Body of pancreas (tissue), 4 donors: ENCODE measurements at regions not wholly inside any gene's neighbourhood (a gene's known extent, or its start where the extent isn't known, plus 50 kb on each side); places are given as distances from the start of the nearest gene placed in this dataset.

Source experiments
- ATAC-seq: fragments of 150-250 bp; one replicate; pipeline ENCODE4 v1.9.1; 2016
- DNase-seq, 4 donors: peaks; one replicate each; pipeline ENCODE4 v3.0.0-alpha.2; 2019
- H3K27ac ChIP-seq, 4 donors: fragments of 200-600 bp; sonication (generic); 1 replicate in 3 of 4; 2 replicates in 1 of 4; pipeline versions ENCODE4 v1.5.1 to v1.6.1; 2016 to 2019; ENCODE audit warnings: mild to moderate bottlenecking in 1 of 4, mixed read lengths in 1 of 4, moderate library complexity in 1 of 4
- H3K27me3 ChIP-seq, 2 donors: fragments of 200-600 bp; sonication (generic); one replicate each; pipeline ENCODE4 v1.6.0; 2016; ENCODE audit warnings: mild to moderate bottlenecking in 1 of 2
- H3K36me3 ChIP-seq, 2 donors: fragments of 200-600 bp; sonication (generic); replicated peaks in 1 of 2; 2 replicates each; pipeline ENCODE4 v1.5.1; 2016; ENCODE audit warnings: low read depth in 2 of 2; ENCODE audit not compliant: insufficient read depth in 1 of 2
- H3K4me1 ChIP-seq: fragments of 200-600 bp; sonication (generic); one replicate; pipeline ENCODE4 v1.6.0; 2016
- H3K4me3 ChIP-seq, 2 donors: fragments of 200-600 bp; sonication (generic); 1 replicate in 1 of 2; 2 replicates in 1 of 2; pipeline ENCODE4 v1.5.1; 2016 to 2019
- H3K9me3 ChIP-seq, 3 donors: fragments of 200-600 bp; sonication (generic); 1 replicate in 2 of 3; 2 replicates in 1 of 3; pipeline ENCODE4 v1.5.1; 2016
- CTCF ChIP-seq, 7 experiments: fragments of 450-650 bp in 4 of 7; fragments of 200-600 bp in 3 of 7; sonication (generic) in 3 of 7; IDR thresholded peaks; one replicate each; pipeline ENCODE4 v1.5.1; 2016 to 2019; ENCODE audit warnings: antibody characterized with exemption in 7 of 7
- POLR2A ChIP-seq, 3 donors: fragments of 450-650 bp; IDR thresholded peaks; one replicate each; pipeline ENCODE4 v1.6.1; 2016; ENCODE audit warnings: antibody characterized with exemption in 3 of 3, mild to moderate bottlenecking in 2 of 3
- WGBS, 2 donors: methylation state at CpG; one replicate each; pipeline ENCODE4 v1.1.5; 2017; 5-methylcytosine and 5-hydroxymethylcytosine counted together
- intact Hi-C: fragments of 100-400 bp; cut with DNase I; formaldehyde crosslinking; loops from one replicate; pipeline ENCODE4 v1.15.1; 2023

- H3K4me1 ChIP-seq: no peaks in the 10 kb centered on the region
- 88 to 93% methylated on average over 4 of the region's 4 CpGs for WGBS, 2 donors
- no peaks in the 10 kb centered on the region for H3K9me3 ChIP-seq
- ATAC-seq (no peak), DNase-seq (no peak)
- TF ChIP-seq CTCF (IDR thresholded peaks at IDR 0.05) (no peak), POLR2A (IDR thresholded peaks at IDR 0.05) (no peak)
- no peak overlapping the region for H3K4me3 ChIP-seq
- intact Hi-C loops: no loop called here
- H3K36me3 ChIP-seq: no peaks in the 10 kb centered on the region
- no peaks in the 10 kb centered on the region for H3K27me3 ChIP-seq
- H3K27ac ChIP-seq: no peak overlapping the region
Observed at GRCh38 chr15:29589975-29590374, 232.3 kb downstream of the TJP1 start.

GRCh38 chr15:29589416-29589815 lies 232.9 kb downstream of the TJP1 start:
- DNase-seq: no peak
- WGBS, 2 donors: 76 to 78% methylated on average over 9 of the region's 9 CpGs

GRCh38 chr15:29573197-29573838 lies 248.9 kb downstream of the TJP1 start:
- no peak overlapping the region for H3K27ac ChIP-seq
- TF ChIP-seq CTCF (IDR thresholded peaks at IDR 0.05) (no peak), POLR2A (IDR thresholded peaks at IDR 0.05) (no peak)
- intact Hi-C loops: no loop called here
- ATAC-seq: no peak
- 66 to 69% methylated on average over 4 of the region's 4 CpGs for WGBS, 2 donors
- H3K36me3 ChIP-seq: no peaks in the 10 kb centered on the region
- H3K27me3 ChIP-seq: no peaks in the 10 kb centered on the region
- H3K9me3 ChIP-seq: no peaks in the 10 kb centered on the region
- peaks cover 29% of the 10 kb centered on the region for H3K4me1 ChIP-seq
- H3K4me3 ChIP-seq: no peak overlapping the region
- no peak for DNase-seq

More at GRCh38 chr15:29589416-29589815, 232.9 kb downstream of the TJP1 start:
- ATAC-seq: no peak
- Histone ChIP-seq H3K4me3 (no peak overlapping the region), H3K27me3 (no peaks in the 10 kb centered on the region), H3K9me3 (no peaks in the 10 kb centered on the region), H3K4me1 (no peaks in the 10 kb centered on the region), H3K27ac (no peak overlapping the region), H3K36me3 (no peaks in the 10 kb centered on the region)
- TF ChIP-seq CTCF (IDR thresholded peaks at IDR 0.05) (no peak), POLR2A (IDR thresholded peaks at IDR 0.05) (no peak)
- intact Hi-C loops: no loop called here

- no peaks in the 10 kb centered on the region for H3K36me3 ChIP-seq
- WGBS, 2 donors: 2 to 3% methylated on average over 14 of the region's 14 CpGs
- no peak for ATAC-seq
- H3K27ac ChIP-seq: peak overlapping the region; percentile 32 to 78 (median 64)
- H3K9me3 ChIP-seq: no peaks in the 10 kb centered on the region
- intact Hi-C loops: no loop called here
- H3K27me3 ChIP-seq: no peaks in the 10 kb centered on the region
- H3K4me3 ChIP-seq: no peak overlapping the region
- TF ChIP-seq CTCF (IDR thresholded peaks at IDR 0.05): no peak
- TF ChIP-seq POLR2A (IDR thresholded peaks at IDR 0.05): no peak
- DNase-seq: peak in 3 of 4 donors; percentile 25 to 38 (median 35)
- H3K4me1 ChIP-seq: peaks cover 36% of the 10 kb centered on the region
Observed at GRCh38 chr15:29571792-29572431, 250.4 kb downstream of the TJP1 start.
